Hematopoietic multipotent progenitor cell treated with erythropoietin and hydrocortisone succinate and interleukin-3 and kit ligand, for 4 days (in vitro differentiated cells): ENCODE measurements at regions not wholly inside any gene's neighbourhood (a gene's known extent, or its start where the extent isn't known, plus 50 kb on each side); places are given as distances from the start of the nearest gene placed in this dataset.
A peak's percentile ranks its signal among the peaks of the same experiment; 100 is the strongest.
"Not testable (repeated sequence)": the region's sequence is repeated elsewhere in the genome, so short reads cannot be mapped to it uniquely, and the experiment has no call there.

ENCODE experiments used
- DNase-seq: peaks from one replicate; pipeline ENCODE4 v3.0.0-alpha.2; 2015

DNA sequence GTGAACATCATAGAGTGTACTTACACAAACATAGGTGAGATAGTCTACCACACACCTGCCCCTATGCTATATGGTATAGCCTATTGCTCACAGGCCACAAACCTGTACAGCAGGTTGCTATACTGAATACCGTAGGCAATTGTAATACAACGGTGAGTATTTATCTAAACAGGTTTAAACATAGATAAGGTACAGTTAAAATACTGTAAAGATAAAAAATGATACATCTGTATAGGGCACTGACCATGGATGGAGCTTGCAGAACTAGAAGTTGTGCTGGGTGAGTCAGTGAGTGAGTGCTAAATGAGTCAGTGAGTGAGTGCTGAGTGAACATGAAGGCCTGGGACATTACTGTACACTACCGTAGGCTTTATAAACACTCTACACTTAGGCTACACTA lies 267.0 kb upstream of the HS6ST1 start:
- DNase-seq, result no peak

GRCh38 chr2:128589681-128590080 lies 271.0 kb upstream of the HS6ST1 start:
- DNase-seq, result peak; percentile 17

- DNase-seq, result no peak
These were observed 271.8 kb upstream of the HS6ST1 start for GRCh38 chr2:128590309-128591021.

- no peak for DNase-seq
These were observed 272.6 kb upstream of the HS6ST1 start for GRCh38 chr2:128591022-128591860.

DNA sequence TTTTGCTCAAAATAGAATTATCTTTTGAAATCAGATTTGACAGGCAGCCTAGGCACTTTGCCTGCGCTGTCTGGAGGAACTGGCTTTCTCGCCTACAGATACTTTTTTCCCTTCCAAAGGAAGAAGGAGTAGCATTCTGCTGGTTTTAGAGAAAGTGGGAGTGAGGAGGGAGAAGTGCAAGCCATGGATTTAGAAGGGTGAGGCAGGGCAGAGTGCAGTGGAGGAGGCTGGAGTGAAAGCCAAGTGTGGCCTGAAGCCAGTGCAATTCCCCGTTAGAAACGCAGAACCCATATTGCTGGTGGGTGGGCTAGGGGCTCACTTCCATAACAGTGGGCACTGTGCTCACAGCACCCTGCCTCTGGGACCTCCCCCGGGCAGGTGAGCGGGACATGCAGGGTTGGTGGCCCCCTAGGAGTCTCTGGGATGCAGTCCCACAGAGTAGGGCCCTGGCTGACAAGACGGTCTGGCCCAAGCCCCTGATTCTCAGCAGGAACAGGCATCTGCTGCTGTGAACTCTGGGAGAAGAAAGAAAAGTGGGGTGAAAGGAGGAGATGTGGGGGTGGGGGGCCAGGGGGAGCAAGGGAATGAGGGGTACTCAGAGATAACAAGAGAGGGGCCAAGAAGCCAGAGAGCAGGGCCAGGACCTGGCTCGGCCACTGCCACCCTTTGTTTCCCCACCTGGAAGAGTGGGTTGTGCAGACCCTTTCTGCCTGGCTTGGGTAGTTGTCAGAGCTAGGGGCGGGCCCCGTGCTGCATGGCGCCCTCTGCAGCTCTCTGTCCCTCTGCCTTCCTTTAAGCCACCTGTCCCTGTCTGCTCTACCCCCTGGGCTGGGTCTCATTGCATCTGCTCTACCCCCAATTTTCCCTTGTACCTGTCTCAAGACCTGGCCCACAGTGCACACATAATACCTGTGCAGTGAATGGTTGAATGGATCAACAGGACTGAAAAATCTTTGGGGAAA lies 273.5 kb upstream of the HS6ST1 start:
- no peak for DNase-seq

DNA sequence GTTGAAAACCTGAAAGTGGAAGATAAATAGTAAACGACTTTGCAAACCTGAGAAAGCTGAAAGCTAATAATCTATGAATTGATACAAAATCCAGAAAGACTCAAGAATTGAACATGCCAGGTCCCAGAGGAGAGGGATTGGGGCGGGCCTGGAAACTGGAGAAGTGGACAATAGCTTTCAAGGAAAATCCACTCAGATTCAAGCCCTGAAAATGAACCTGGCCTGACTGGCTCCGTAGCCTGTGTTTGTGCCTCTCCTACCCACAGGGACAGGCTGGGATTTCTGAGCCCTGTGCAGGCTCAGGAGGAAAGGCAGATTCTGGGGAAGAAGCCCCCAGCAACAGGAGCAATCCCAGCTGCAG lies 274.8 kb upstream of the HS6ST1 start:
- no peak for DNase-seq

DNA sequence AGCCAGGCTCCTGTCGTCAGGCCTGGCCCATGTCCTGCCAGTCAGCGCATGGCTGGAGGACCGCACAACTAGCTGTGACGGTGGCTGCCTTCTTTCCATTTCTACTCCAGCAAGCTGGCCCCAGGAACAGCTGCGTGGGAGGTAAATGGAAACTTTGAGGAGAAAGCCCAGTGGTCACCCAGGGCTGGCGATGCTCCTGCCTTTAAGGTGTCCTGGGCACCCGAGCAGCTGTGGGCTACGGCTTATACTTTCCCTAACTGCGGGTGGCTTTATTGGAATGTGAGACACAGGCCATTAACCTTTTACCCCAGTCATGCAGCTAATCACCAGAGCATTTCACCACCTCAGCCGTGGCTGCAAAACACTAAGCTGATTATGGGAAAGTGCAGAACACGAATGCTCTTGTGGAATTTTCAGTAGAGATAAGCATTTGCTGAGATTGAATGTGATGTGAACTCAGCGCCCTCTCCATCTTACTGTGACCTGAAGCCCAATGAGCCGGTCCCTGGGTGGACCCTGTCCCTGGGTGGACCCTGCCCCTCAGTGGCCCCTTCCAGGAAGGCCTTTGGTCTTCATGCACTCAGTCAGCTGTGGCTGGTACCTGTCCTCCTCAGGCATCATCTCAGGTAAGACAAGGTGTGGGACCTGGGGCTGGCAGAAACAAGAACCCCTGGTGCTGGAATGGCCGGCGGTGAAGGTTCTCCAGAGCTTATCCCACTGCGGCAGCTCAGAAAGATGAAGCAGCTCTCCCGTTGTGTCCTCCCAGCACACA lies 275.4 kb upstream of the HS6ST1 start:
- no peak for DNase-seq

DNA sequence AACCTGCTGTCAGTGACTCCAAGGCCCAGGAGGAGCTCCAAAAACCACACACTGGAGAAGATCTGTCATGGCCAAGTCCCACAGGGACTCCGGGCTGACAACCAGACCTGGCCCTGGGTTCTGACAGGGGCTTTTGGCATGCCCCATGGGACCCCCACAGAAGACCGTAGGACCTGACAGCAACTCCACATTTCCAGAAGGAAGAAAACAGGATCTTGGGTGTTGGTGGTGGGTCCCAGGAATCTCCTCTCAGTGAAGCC lies 275.9 kb upstream of the HS6ST1 start:
- DNase-seq, result no peak

- no peak for DNase-seq
These were observed 276.4 kb upstream of the HS6ST1 start for GRCh38 chr2:128594953-128595677.

DNA sequence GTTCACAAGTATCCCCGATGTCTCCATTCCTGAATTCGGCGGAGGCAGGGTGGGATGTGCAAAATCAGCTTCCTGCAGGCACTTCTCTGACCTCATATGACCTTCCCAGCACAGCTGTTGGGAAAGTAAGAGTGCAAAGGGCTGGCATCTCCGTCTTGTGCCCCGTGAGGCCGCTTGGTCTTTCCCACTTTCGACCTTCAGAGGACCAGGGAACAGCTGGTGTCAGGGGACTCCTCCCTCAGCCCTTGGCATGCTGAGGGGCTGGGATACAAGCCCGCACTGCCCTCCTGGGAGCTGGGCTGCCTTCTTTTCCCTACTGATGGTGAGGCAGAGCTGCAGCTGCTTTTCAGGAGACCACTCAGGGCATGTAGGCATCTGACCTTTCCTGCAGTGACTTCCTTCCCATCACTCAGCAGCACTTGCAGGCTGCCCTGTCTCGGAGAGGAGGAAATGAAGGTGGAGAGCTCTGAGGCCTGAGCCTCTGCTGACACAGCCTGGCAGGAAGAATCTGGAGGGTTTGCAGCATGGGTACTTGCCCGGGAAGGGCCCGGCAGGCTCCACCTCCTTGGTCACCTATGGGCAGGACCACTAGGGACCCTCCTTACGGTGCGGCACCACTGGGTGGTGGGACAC lies 277.2 kb upstream of the HS6ST1 start:
- no peak for DNase-seq

DNA sequence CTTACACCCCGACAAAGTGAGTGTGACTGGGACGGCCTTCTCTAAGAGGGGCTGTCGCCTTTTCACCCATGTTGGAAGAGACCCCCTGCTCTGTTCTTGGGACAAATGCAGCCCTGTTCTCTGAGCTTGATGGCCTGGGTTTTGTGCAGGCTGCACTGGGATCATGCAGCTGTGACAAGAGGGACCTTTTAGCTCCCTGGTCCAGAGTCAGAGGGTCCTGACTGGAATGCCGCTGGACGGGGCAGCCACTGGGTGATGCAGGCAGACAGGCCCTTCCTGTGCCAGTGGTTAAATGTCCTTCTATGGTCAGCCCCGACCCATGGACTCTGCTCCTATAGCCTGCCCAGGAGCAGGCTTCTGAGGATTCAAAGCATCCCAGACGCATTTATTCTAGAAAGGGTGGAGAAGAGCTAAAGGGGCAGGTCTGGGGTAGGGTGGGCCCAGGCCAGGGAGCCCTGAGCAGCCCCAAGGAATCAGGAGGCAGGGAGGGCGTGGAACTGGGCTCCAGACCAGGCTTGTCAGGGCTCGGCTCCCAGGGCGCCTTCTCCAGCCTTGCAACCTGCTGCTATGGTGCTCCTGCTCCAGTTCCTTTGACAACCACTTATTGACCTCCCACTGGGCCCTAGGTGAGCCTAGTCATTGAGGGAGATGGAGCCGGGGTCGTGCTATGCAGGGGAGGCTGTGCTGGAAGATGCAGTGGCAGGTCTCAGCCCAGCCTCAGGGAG lies 277.9 kb upstream of the HS6ST1 start:
- DNase-seq, result no peak

- no peak for DNase-seq
These were observed 278.6 kb upstream of the HS6ST1 start for GRCh38 chr2:128597121-128597762.

- DNase-seq, result not testable (repeated sequence)
These were observed 279.6 kb upstream of the HS6ST1 start for GRCh38 chr2:128598260-128598659.

GRCh38 chr2:128598862-128599441 lies 280.3 kb upstream of the HS6ST1 start:
- DNase-seq, result no peak

DNA sequence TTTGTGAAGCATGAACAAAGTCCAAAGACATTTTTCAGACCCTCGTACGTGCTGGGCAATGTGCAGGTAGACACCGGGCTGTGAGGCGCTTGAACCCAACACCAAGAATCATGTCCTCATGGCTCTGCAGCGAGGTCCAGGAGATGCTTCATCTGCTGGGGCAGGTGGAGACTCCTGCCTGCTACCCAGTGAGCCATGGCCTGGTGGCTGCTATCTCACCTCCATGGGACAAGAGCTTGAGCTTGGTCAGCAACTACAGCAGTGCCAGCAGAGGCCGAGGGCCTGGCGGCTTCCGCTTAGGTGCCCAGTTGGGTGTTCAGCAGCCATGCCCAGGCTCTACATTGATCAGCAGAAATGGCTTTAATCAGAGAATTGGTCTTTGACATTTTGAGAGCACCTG lies 281.0 kb upstream of the HS6ST1 start:
- no peak for DNase-seq

DNA sequence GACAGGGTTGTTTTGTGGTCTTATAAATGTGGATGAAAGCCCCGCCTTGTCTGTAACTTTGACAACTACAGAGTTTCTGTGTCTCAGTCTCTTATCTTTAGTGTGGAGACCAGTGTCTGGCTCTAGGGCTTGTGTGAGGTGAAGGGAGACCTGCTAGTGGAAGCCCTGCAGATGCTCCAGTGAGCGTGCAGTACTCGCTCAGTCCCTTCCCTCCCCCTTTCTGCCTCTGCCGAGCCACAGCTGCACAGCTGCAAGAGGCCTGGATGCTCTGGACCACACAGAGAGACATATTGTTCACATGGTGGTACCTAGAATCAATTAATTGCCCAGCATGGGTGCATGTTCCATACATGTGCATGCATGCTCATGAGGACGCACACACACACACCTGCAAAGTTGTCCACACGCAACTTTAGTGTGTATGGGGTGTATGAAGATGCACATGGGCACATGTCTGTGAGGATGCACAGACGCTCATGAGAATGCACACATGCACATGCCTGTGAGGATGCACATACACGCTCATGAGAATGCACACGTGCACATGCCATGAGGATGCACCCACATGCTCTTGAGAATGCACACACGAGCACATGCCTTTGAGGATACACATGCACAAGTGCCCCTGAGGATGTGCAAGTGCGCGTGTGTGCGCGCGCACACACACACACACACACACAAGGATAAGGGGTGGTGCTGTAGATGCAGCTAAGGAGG lies 282.1 kb upstream of the HS6ST1 start:
- DNase-seq, result peak; percentile 90

GRCh38 chr2:128601298-128602037 lies 282.8 kb upstream of the HS6ST1 start:
- no peak for DNase-seq

DNA sequence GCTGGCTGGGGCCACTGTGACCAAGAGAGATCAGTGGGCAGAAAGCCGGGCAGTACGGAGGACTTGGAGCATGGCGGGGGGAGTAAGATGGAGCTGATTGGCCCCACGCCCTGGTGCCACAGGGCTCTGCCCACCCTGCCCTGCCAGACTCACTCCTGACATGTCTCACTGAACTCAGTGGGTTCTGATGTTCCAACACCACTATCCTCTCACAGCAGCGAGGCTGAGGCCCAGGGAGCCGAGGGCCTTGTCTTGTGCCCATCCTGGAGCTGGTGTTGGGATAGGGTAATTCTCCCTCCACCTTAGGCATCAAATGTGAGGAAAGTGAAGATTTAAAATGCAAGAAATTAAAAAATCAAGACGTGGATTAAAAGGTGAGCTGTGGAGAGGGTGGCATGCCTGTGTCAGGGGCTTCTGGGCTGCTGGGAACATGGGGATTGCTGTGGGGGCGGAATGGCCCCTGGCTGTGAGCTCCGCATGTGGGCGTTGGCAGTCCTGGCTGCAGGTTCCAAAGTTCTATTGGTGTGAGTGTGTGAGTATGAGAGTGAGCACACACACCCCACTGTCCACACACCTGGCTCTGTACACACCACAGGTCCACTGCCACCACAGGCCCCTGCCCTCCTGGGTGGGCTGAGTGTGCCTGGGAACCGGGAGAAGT lies 283.5 kb upstream of the HS6ST1 start:
- no peak for DNase-seq
